LNCaP clone FGC (cell line): ENCODE measurements at regions not wholly inside any gene's neighbourhood (a gene's known extent, or its start where the extent isn't known, plus 50 kb on each side); places are given as distances from the start of the nearest gene placed in this dataset.

Experiments
- DNase-seq: peaks from one replicate; pipeline ENCODE4 v3.0.0-alpha.2; 2011; ENCODE audit warnings: low read depth
- H3K4me3 ChIP-seq: 2 replicates; pipeline ENCODE4 v1.5.1; 2011; ENCODE audit warnings: mild to moderate bottlenecking, low read depth, low read length, control low read depth
- TF ChIP-seq, protein P1 (sequence below): IDR thresholded peaks from 2 replicates; pipeline ENCODE4 v1.5.1; 2012; ENCODE audit warnings: mild to moderate bottlenecking; ENCODE audit not compliant: control insufficient read depth, insufficient read depth; ENCODE audit errors: extremely low read depth

- TF ChIP-seq, protein P1, sequence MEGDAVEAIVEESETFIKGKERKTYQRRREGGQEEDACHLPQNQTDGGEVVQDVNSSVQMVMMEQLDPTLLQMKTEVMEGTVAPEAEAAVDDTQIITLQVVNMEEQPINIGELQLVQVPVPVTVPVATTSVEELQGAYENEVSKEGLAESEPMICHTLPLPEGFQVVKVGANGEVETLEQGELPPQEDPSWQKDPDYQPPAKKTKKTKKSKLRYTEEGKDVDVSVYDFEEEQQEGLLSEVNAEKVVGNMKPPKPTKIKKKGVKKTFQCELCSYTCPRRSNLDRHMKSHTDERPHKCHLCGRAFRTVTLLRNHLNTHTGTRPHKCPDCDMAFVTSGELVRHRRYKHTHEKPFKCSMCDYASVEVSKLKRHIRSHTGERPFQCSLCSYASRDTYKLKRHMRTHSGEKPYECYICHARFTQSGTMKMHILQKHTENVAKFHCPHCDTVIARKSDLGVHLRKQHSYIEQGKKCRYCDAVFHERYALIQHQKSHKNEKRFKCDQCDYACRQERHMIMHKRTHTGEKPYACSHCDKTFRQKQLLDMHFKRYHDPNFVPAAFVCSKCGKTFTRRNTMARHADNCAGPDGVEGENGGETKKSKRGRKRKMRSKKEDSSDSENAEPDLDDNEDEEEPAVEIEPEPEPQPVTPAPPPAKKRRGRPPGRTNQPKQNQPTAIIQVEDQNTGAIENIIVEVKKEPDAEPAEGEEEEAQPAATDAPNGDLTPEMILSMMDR, result no peak
- no peak overlapping the region for H3K4me3 ChIP-seq
- DNase-seq, result no peak
Observed at GRCh38 chr2:212900715-212901114, 250.7 kb downstream of the IKZF2 start.

GRCh38 chr2:212898011-212898410, 253.4 kb downstream of the IKZF2 start:
- TF ChIP-seq, protein P1, result no peak
- DNase-seq, result no peak

GRCh38 chr2:212897296-212897695, 254.1 kb downstream of the IKZF2 start:
- H3K4me3 ChIP-seq, result no peak overlapping the region
- no peak for DNase-seq
- TF ChIP-seq, protein P1, result no peak

More at GRCh38 chr2:212898011-212898410, 253.4 kb downstream of the IKZF2 start:
- no peak overlapping the region for H3K4me3 ChIP-seq

DNA sequence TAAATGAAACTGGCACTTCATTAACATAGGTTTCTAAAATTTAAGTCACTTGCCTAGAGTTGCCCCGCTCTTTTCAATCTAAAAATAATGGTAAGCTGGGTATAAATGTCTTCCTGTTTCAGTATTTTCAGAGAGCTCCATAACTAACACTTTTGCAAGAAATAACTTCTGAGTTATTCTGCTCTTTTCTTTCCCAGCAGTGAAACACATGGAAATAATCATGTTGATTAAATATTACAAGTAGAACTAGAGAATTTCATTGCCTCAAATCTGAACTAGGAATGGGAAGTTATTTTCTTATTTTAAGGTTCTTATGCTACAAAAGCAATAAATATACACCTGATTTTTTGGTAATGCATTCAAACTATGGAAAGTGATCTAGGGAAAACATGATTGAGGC, 257.4 kb downstream of the IKZF2 start:
- TF ChIP-seq, protein P1, result no peak
- DNase-seq, result no peak
- H3K4me3 ChIP-seq, result no peak overlapping the region

GRCh38 chr2:212893216-212893615, 258.2 kb downstream of the IKZF2 start:
- no peak overlapping the region for H3K4me3 ChIP-seq
- no peak for DNase-seq
- TF ChIP-seq, protein P1, result no peak

DNA sequence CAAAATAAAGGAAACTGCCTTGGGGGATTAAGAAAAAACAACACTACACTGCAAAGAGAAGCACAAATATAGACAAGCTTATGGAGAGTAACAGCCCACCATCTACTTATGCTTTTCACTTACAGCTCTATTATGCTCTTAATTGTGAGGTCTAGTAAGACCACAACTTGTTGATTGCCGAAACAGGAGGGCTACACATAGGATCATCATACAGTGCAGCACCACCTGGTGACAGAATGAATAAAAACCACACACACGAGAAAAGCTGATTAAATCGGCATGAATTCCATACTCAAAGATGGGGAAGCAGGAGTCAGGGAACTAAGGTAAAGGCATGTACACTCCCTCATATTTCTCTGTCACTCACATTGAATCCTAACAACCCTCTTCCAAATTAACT, 259.2 kb downstream of the IKZF2 start:
- TF ChIP-seq, protein P1, result peak; percentile 45

GRCh38 chr2:212891580-212891979, 259.8 kb downstream of the IKZF2 start:
- TF ChIP-seq, protein P1, result no peak
- DNase-seq, result no peak
- no peak overlapping the region for H3K4me3 ChIP-seq

More for the DNA sequence above, 259.2 kb downstream of the IKZF2 start:
- no peak overlapping the region for H3K4me3 ChIP-seq
- DNase-seq, result no peak
